ENCODE measurements at regions not wholly inside any gene's neighbourhood (a gene's known extent, or its start where the extent isn't known, plus 50 kb on each side); places are given as distances from the start of the nearest gene placed in this dataset.

DNA sequence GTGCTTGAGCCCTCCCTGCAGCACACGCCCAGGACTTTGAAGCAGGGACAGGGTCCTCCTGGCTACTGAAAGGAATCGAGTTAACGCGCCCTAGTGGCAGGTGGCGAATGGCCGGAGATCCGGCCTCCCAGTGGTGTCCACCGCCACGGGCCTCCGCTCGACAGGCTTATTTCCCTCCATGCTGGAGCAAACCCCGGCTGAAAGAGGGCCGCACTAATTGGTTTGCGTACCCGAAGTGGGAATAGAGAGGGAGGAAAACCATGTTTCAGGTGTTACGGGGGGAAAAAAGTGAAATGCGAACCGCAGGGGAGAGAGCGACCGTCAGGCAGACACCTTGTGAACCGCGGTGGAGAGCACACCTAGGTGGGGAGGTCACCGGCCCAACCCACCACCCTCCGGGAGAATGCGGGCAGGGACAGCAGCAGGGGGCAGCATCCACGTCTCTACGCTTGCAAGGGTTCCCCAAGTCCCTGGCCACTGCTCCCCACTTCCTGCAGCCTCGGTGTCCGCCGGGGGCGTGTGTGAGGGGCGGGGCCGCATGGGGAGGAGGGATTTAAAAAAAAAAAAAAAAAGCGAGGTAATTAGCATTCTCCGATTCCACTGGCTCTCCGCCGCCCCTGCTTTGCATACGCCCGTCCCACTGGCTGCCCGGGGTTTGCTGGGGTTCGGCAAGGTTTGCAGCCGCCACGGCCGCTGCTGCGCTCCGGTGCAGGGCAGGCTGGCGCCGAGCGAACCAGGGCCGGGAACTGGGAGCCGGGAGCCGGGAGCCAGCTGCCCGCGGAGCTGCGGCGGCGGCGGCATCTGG is 224.6 kb upstream of the CRY1 start (continued):
- TF ChIP-seq, protein P1, sequence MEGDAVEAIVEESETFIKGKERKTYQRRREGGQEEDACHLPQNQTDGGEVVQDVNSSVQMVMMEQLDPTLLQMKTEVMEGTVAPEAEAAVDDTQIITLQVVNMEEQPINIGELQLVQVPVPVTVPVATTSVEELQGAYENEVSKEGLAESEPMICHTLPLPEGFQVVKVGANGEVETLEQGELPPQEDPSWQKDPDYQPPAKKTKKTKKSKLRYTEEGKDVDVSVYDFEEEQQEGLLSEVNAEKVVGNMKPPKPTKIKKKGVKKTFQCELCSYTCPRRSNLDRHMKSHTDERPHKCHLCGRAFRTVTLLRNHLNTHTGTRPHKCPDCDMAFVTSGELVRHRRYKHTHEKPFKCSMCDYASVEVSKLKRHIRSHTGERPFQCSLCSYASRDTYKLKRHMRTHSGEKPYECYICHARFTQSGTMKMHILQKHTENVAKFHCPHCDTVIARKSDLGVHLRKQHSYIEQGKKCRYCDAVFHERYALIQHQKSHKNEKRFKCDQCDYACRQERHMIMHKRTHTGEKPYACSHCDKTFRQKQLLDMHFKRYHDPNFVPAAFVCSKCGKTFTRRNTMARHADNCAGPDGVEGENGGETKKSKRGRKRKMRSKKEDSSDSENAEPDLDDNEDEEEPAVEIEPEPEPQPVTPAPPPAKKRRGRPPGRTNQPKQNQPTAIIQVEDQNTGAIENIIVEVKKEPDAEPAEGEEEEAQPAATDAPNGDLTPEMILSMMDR (CRISPR knock-in tag; IDR thresholded peaks at IDR 0.05) = peak; percentile 68
- peak; percentile 51 for TF ChIP-seq RAD21 (CRISPR knock-in tag; IDR thresholded peaks at IDR 0.05)
- TF ChIP-seq ZEB1 (IDR thresholded peaks at IDR 0.05; ENCODE audit: insufficient replicate concordance, low read depth) = no peak
- TF ChIP-seq ZNF7 (CRISPR knock-in tag; IDR thresholded peaks at IDR 0.05) = no peak
- no peak for TF ChIP-seq NFE2 (CRISPR knock-in tag; IDR thresholded peaks at IDR 0.05)
- peak; percentile 40; the same call in 1 of the 2 replicates for TF ChIP-seq RXRA (CRISPR knock-in tag; IDR thresholded peaks at IDR 0.05)
- no peak for TF ChIP-seq KLF6 (CRISPR knock-in tag; IDR thresholded peaks at IDR 0.05)
- no peak for TF ChIP-seq NFYB (CRISPR knock-in tag; IDR thresholded peaks at IDR 0.05)
- TF ChIP-seq SUZ12 (IDR thresholded peaks at IDR 0.05; ENCODE audit: low read depth, low read length) = no peak
- no peak for TF ChIP-seq ONECUT2 (CRISPR knock-in tag; IDR thresholded peaks at IDR 0.05)
- TF ChIP-seq, protein P2, sequence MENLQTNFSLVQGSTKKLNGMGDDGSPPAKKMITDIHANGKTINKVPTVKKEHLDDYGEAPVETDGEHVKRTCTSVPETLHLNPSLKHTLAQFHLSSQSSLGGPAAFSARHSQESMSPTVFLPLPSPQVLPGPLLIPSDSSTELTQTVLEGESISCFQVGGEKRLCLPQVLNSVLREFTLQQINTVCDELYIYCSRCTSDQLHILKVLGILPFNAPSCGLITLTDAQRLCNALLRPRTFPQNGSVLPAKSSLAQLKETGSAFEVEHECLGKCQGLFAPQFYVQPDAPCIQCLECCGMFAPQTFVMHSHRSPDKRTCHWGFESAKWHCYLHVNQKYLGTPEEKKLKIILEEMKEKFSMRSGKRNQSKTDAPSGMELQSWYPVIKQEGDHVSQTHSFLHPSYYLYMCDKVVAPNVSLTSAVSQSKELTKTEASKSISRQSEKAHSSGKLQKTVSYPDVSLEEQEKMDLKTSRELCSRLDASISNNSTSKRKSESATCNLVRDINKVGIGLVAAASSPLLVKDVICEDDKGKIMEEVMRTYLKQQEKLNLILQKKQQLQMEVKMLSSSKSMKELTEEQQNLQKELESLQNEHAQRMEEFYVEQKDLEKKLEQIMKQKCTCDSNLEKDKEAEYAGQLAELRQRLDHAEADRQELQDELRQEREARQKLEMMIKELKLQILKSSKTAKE (CRISPR knock-in tag; IDR thresholded peaks at IDR 0.05; ENCODE audit: borderline replicate concordance) = 0 out of 2 replicates have a peak, but pooled peaks have one; percentile 24
- peak; percentile 46; the same call in 1 of the 2 replicates for TF ChIP-seq NFATC3 (CRISPR knock-in tag; IDR thresholded peaks at IDR 0.05)
- TF ChIP-seq TOPORS (CRISPR knock-in tag; IDR thresholded peaks at IDR 0.05) = peak; percentile 67; the same call in 1 of the 2 replicates
- no peak for TF ChIP-seq SRY (CRISPR knock-in tag; IDR thresholded peaks at IDR 0.05)
- TF ChIP-seq ZNF672 (CRISPR knock-in tag; IDR thresholded peaks at IDR 0.05) = no peak
- no peak for TF ChIP-seq SKI (IDR thresholded peaks at IDR 0.05; ENCODE audit: partially characterized antibody)
- TF ChIP-seq, protein P3, sequence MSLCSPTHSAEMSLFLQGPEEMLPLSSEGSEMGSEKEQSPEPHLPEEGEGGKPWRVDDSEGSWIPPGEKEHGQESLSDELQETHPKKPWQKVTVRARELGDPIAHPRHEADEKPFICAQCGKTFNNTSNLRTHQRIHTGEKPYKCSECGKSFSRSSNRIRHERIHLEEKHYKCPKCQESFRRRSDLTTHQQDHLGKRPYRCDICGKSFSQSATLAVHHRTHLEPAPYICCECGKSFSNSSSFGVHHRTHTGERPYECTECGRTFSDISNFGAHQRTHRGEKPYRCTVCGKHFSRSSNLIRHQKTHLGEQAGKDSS (CRISPR knock-in tag; IDR thresholded peaks at IDR 0.05; ENCODE audit: borderline replicate concordance, low read depth) = no peak
- TF ChIP-seq ARHGAP35 (CRISPR knock-in tag; IDR thresholded peaks at IDR 0.05; ENCODE audit: borderline replicate concordance) = no peak
- TF ChIP-seq RBM39 (IDR thresholded peaks at IDR 0.05; ENCODE audit: low read depth, low read length, poor library complexity, severe bottlenecking) = no peak
- TF ChIP-seq, protein P4, sequence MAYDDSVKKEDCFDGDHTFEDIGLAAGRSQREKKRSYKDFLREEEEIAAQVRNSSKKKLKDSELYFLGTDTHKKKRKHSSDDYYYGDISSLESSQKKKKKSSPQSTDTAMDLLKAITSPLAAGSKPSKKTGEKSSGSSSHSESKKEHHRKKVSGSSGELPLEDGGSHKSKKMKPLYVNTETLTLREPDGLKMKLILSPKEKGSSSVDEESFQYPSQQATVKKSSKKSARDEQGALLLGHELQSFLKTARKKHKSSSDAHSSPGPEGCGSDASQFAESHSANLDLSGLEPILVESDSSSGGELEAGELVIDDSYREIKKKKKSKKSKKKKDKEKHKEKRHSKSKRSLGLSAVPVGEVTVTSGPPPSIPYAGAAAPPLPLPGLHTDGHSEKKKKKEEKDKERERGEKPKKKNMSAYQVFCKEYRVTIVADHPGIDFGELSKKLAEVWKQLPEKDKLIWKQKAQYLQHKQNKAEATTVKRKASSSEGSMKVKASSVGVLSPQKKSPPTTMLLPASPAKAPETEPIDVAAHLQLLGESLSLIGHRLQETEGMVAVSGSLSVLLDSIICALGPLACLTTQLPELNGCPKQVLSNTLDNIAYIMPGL (CRISPR knock-in tag; IDR thresholded peaks at IDR 0.05; ENCODE audit: borderline replicate concordance in 1 of 2, low read depth in 1 of 2) = peak; percentile 43 to 63; a peak in 2 of 4 replicates
- TF ChIP-seq RFX3 (CRISPR knock-in tag; IDR thresholded peaks at IDR 0.05) = no peak
- no peak for TF ChIP-seq RFX5 (IDR thresholded peaks at IDR 0.05; ENCODE audit: low read depth, low read length)
- TF ChIP-seq HIVEP1 (CRISPR knock-in tag; IDR thresholded peaks at IDR 0.05) = no peak
- 0 out of 2 replicates have a peak, but pooled peaks have one; percentile 36 for TF ChIP-seq ZSCAN31 (CRISPR knock-in tag; IDR thresholded peaks at IDR 0.05; ENCODE audit: low read depth)
- no peak for TF ChIP-seq EED (CRISPR knock-in tag; IDR thresholded peaks at IDR 0.05)
